ENCODE measurements at regions not wholly inside any gene's neighbourhood (a gene's known extent, or its start where the extent isn't known, plus 50 kb on each side); places are given as distances from the start of the nearest gene placed in this dataset.

- H3K4me3 ChIP-seq: no peak overlapping the region
- intact Hi-C loops (cut with DNase I): no loop called here
- no peaks in the 10 kb centered on the region for H3K4me1 ChIP-seq
- H3K27ac ChIP-seq: no peak overlapping the region
- H3K27me3 ChIP-seq: no peaks in the 10 kb centered on the region
- DNase-seq (no peak), ATAC-seq (no peak)
- no peaks in the 10 kb centered on the region for H3K9me3 ChIP-seq
- TF ChIP-seq POLR2A (IDR thresholded peaks at IDR 0.05) (no peak), CTCF (IDR thresholded peaks at IDR 0.05) (no peak)
- H3K36me3 ChIP-seq (replicated peaks in 1 of 2; ENCODE audit: insufficient read depth in 1 of 2, low read depth in 2 of 2): no peaks in the 10 kb centered on the region
These were observed 1409.9 kb upstream of the PCDH7 start for GRCh38 chr4:29310252-29310651.

- WGBS, 2 donors: 46 to 59% methylated on average over 1 of the region's 1 CpG
- no peak for TF ChIP-seq CTCF (IDR thresholded peaks at IDR 0.05)
- TF ChIP-seq POLR2A (IDR thresholded peaks at IDR 0.05): no peak
- intact Hi-C loops (cut with DNase I): no loop called here
These were observed 1408.9 kb upstream of the PCDH7 start for GRCh38 chr4:29311247-29311646.

GRCh38 chr4:29319663-29320340 lies 1400.4 kb upstream of the PCDH7 start:
- H3K27me3 ChIP-seq: no peaks in the 10 kb centered on the region
- ATAC-seq: no peak
- no peaks in the 10 kb centered on the region for H3K9me3 ChIP-seq
- intact Hi-C loops (cut with DNase I): no loop called here
- no peak overlapping the region for H3K27ac ChIP-seq
- no peaks in the 10 kb centered on the region for H3K4me1 ChIP-seq
- H3K4me3 ChIP-seq: no peak overlapping the region
- 65 to 81% methylated on average over 2 of the region's 2 CpGs for WGBS, 2 donors
- TF ChIP-seq POLR2A (IDR thresholded peaks at IDR 0.05) (no peak), CTCF (IDR thresholded peaks at IDR 0.05) (no peak)
- DNase-seq: no peak
- no peaks in the 10 kb centered on the region for H3K36me3 ChIP-seq (replicated peaks in 1 of 2; ENCODE audit: insufficient read depth in 1 of 2, low read depth in 2 of 2)

More at GRCh38 chr4:29311247-29311646, 1408.9 kb upstream of the PCDH7 start:
- H3K36me3 ChIP-seq (replicated peaks in 1 of 2; ENCODE audit: insufficient read depth in 1 of 2, low read depth in 2 of 2): no peaks in the 10 kb centered on the region
- no peak for DNase-seq
- no peak overlapping the region for H3K4me3 ChIP-seq
- no peaks in the 10 kb centered on the region for H3K27me3 ChIP-seq
- H3K4me1 ChIP-seq: no peaks in the 10 kb centered on the region
- no peak for ATAC-seq
- H3K27ac ChIP-seq: no peak overlapping the region
- H3K9me3 ChIP-seq: no peaks in the 10 kb centered on the region

- Histone ChIP-seq H3K36me3 (replicated peaks in 1 of 2; ENCODE audit: insufficient read depth in 1 of 2, low read depth in 2 of 2) (no peaks in the 10 kb centered on the region), H3K4me3 (no peak overlapping the region), H3K27ac (no peak overlapping the region), H3K4me1 (no peaks in the 10 kb centered on the region), H3K27me3 (no peaks in the 10 kb centered on the region), H3K9me3 (no peaks in the 10 kb centered on the region)
- TF ChIP-seq CTCF (IDR thresholded peaks at IDR 0.05) (no peak), POLR2A (IDR thresholded peaks at IDR 0.05) (no peak)
- no peak for DNase-seq
- intact Hi-C loops (cut with DNase I): no loop called here
- 50 to 54% methylated on average over 6 of the region's 6 CpGs for WGBS, 2 donors
- ATAC-seq: no peak
These were observed 1399.1 kb upstream of the PCDH7 start for GRCh38 chr4:29320947-29321620.

GRCh38 chr4:29326004-29326403 lies 1394.2 kb upstream of the PCDH7 start:
- H3K27ac ChIP-seq: no peak overlapping the region
- H3K4me3 ChIP-seq: no peak overlapping the region
- no peaks in the 10 kb centered on the region for H3K36me3 ChIP-seq (replicated peaks in 1 of 2; ENCODE audit: insufficient read depth in 1 of 2, low read depth in 2 of 2)
- H3K9me3 ChIP-seq: no peaks in the 10 kb centered on the region
- TF ChIP-seq POLR2A (IDR thresholded peaks at IDR 0.05): no peak
- no peak for TF ChIP-seq CTCF (IDR thresholded peaks at IDR 0.05)
- ATAC-seq: no peak
- H3K4me1 ChIP-seq: no peaks in the 10 kb centered on the region
- 38 to 54% methylated on average over 2 of the region's 2 CpGs for WGBS, 2 donors
- intact Hi-C loops (cut with DNase I): no loop called here
- H3K27me3 ChIP-seq: no peaks in the 10 kb centered on the region
- no peak for DNase-seq

Measured in body of pancreas (tissue), 4 donors.